ENCODE measurements at regions not wholly inside any gene's neighbourhood (a gene's known extent, or its start where the extent isn't known, plus 50 kb on each side); places are given as distances from the start of the nearest gene placed in this dataset.

DNA sequence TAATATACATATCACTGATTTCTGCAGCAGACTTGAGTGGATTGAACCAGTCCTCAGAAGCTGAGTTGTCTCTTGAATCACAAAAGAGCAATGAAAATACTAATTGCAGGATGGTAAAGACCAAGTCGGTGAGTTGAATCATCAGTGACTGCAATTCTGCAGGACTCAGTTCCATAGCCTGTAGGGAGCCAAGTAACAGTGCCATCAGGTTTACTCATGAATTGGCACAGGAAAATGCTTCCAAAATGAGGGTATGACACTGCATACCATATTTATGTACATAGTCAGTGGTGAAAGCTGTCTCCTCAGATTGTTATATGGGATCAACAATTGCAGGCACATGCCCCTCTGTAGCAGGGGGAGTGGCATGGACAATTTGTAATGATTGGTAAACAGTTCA lies 192.8 kb downstream of the CCNG2 start:
- SMC1A ChIA-PET (ENCODE audit: uncharacterized antibody, unreplicated experiment) = no interaction called here
- H2AFZ ChIP-seq (ENCODE audit: control insufficient read depth, low read depth, low read length) = no peak overlapping the region
- ATAC-seq = no peak

DNA sequence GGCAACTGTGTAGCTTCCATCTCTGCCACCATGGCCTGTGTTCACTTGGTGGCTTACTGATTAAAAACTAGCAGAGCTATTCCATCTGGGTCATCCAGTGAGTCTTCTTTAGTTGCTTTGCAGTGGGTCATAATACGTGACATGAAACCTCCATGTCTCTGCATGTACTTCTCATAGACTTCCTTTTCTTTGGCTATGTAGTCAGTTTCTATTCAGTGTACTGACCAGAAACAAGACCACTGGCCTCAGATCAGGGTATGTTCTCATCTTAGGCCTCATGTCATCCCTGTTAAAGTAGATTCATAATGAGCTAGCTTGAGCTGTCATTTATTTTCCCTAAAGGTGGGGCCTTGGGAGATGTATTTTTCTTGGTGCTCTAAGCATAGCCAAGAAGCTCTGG lies 195.2 kb downstream of the CCNG2 start:
- Histone ChIP-seq H4K20me1 (ENCODE audit: control insufficient read depth, insufficient read depth) (no peaks in the 10 kb centered on the region), H3K4me2 (ENCODE audit: control insufficient read depth, insufficient read depth) (no peak overlapping the region), H2AFZ (ENCODE audit: control insufficient read depth, low read depth, low read length) (no peak overlapping the region), H3K79me2 (ENCODE audit: control insufficient read depth, insufficient read depth, low read length) (no peaks in the 10 kb centered on the region), H3K27ac (ENCODE audit: control insufficient read depth, insufficient read depth) (no peak overlapping the region), H3K4me1 (ENCODE audit: control insufficient read depth, insufficient read depth, low read length) (no peaks in the 10 kb centered on the region; the same call in 1 of the 2 replicates), H3K27me3 (replicated peaks in 1 of 2; ENCODE audit: control insufficient read depth in 2 of 2, insufficient read depth in 2 of 2, low read length in 1 of 2) (no peaks in the 10 kb centered on the region), H3K9ac (ENCODE audit: control insufficient read depth, insufficient read depth, low read length) (no peak overlapping the region), H3K36me3 (ENCODE audit: control insufficient read depth in 2 of 2, insufficient read depth in 2 of 2, low read length in 1 of 2) (no peaks in the 10 kb centered on the region), H3K9me3 (replicated peaks; ENCODE audit: control insufficient read depth, insufficient read depth, low read length) (no peaks in the 10 kb centered on the region; the same call in 2 of the 3 replicates), H3K4me3 (no peak overlapping the region)
- RAD21 ChIA-PET (ENCODE audit: unreplicated experiment) = interaction anchor here (1.3 kb wide), 1 partner anchor 10 kb away, joined by 6 read pairs; no protein-coding TSS in a partner anchor
- in situ Hi-C loops (cut with MboI) = no loop called here
- no peak for DNase-seq (ENCODE audit: low read depth, low spot score)
- POLR2A ChIA-PET = no interaction called here
- no peak for FAIRE-seq
- no peak for ATAC-seq
- SMC1A ChIA-PET (ENCODE audit: uncharacterized antibody, unreplicated experiment) = interaction anchor here (0.6 kb wide), 1 partner anchor 293 kb away, joined by 3 read pairs; no protein-coding TSS in a partner anchor
- TF ChIP-seq MEF2A (IDR thresholded peaks at IDR 0.05; ENCODE audit: insufficient read depth, low read depth, low read length) (no peak), ATF7 (IDR thresholded peaks at IDR 0.05; ENCODE audit: low read depth) (no peak), RUNX3 (IDR thresholded peaks at IDR 0.05; ENCODE audit: low read length) (0 out of 2 replicates have a peak, but pooled peaks have one; percentile 11), RBBP5 (conservative IDR thresholded peaks at IDR 0.05) (no peak), SMARCA5 (IDR thresholded peaks at IDR 0.05) (no peak)
- TF ChIP-seq, protein P1, sequence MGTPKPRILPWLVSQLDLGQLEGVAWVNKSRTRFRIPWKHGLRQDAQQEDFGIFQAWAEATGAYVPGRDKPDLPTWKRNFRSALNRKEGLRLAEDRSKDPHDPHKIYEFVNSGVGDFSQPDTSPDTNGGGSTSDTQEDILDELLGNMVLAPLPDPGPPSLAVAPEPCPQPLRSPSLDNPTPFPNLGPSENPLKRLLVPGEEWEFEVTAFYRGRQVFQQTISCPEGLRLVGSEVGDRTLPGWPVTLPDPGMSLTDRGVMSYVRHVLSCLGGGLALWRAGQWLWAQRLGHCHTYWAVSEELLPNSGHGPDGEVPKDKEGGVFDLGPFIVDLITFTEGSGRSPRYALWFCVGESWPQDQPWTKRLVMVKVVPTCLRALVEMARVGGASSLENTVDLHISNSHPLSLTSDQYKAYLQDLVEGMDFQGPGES (IDR thresholded peaks at IDR 0.05) = no peak
- TF ChIP-seq, protein P2, sequence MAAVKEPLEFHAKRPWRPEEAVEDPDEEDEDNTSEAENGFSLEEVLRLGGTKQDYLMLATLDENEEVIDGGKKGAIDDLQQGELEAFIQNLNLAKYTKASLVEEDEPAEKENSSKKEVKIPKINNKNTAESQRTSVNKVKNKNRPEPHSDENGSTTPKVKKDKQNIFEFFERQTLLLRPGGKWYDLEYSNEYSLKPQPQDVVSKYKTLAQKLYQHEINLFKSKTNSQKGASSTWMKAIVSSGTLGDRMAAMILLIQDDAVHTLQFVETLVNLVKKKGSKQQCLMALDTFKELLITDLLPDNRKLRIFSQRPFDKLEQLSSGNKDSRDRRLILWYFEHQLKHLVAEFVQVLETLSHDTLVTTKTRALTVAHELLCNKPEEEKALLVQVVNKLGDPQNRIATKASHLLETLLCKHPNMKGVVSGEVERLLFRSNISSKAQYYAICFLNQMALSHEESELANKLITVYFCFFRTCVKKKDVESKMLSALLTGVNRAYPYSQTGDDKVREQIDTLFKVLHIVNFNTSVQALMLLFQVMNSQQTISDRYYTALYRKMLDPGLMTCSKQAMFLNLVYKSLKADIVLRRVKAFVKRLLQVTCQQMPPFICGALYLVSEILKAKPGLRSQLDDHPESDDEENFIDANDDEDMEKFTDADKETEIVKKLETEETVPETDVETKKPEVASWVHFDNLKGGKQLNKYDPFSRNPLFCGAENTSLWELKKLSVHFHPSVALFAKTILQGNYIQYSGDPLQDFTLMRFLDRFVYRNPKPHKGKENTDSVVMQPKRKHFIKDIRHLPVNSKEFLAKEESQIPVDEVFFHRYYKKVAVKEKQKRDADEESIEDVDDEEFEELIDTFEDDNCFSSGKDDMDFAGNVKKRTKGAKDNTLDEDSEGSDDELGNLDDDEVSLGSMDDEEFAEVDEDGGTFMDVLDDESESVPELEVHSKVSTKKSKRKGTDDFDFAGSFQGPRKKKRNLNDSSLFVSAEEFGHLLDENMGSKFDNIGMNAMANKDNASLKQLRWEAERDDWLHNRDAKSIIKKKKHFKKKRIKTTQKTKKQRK (IDR thresholded peaks at IDR 0.05; ENCODE audit: low read depth, low read length) = no peak
- intact Hi-C loops (cut with micrococcal nuclease; ENCODE audit: unreplicated experiment) = no loop called here
- WGBS (ENCODE audit: insufficient coverage, insufficient replicate concordance, low lambda C conversion rate, missing lambda C conversion rate) = 36% methylated on average over 1 of the region's 1 CpG
- BruUV-seq (replicated peaks) = no TSS peak
- CTCF ChIA-PET = interaction anchor here (0.8 to 4.1 kb wide), 8 partner anchors 9 to 267 kb away, joined by 3 to 13 read pairs (median 4); no protein-coding TSS in a partner anchor

More for the DNA sequence above, 192.8 kb downstream of the CCNG2 start:
- intact Hi-C loops (cut with micrococcal nuclease; ENCODE audit: unreplicated experiment) = no loop called here
- WGBS (ENCODE audit: insufficient coverage, insufficient replicate concordance, low lambda C conversion rate, missing lambda C conversion rate) = 62% methylated on average over 1 of the region's 1 CpG
- TF ChIP-seq NR2F1 (conservative IDR thresholded peaks at IDR 0.05) (no peak), POLR2A (IDR thresholded peaks at IDR 0.05; ENCODE audit: low read depth, low read length) (no peak), POLR2AphosphoS5 (IDR thresholded peaks at IDR 0.05; ENCODE audit: low read length) (no peak), ZNF274 (IDR thresholded peaks at IDR 0.05; ENCODE audit: insufficient read depth, insufficient read length) (no peak)
- no peaks in the 10 kb centered on the region for H3K36me3 ChIP-seq (ENCODE audit: control insufficient read depth in 2 of 2, insufficient read depth in 2 of 2, low read length in 1 of 2)
- BruUV-seq (replicated peaks) = no TSS peak
- no peaks in the 10 kb centered on the region for H3K27me3 ChIP-seq (replicated peaks in 1 of 2; ENCODE audit: control insufficient read depth in 2 of 2, insufficient read depth in 2 of 2, low read length in 1 of 2)
- in situ Hi-C loops (cut with MboI) = no loop called here
- no peaks in the 10 kb centered on the region; the same call in 2 of the 3 replicates for H3K9me3 ChIP-seq (replicated peaks; ENCODE audit: control insufficient read depth, insufficient read depth, low read length)
- no peak overlapping the region for H3K27ac ChIP-seq (ENCODE audit: control insufficient read depth, insufficient read depth)
- DNase-seq (ENCODE audit: low read depth, low spot score) (no peak), FAIRE-seq (no peak)
- H3K79me2 ChIP-seq (ENCODE audit: control insufficient read depth, insufficient read depth, low read length) = no peaks in the 10 kb centered on the region
- no peak overlapping the region for H3K4me2 ChIP-seq (ENCODE audit: control insufficient read depth, insufficient read depth)
- ChIA-PET POLR2A (no interaction called here), RAD21 (ENCODE audit: unreplicated experiment) (no interaction called here), CTCF (interaction anchor here (0.6 to 0.9 kb wide), 3 partner anchors 9 to 58 kb away, joined by 3 to 7 read pairs (median 3); no protein-coding TSS in a partner anchor)
- no peak overlapping the region for H3K9ac ChIP-seq (ENCODE audit: control insufficient read depth, insufficient read depth, low read length)
- no peak overlapping the region for H3K4me3 ChIP-seq
- no peaks in the 10 kb centered on the region for H4K20me1 ChIP-seq (ENCODE audit: control insufficient read depth, insufficient read depth)
- no peaks in the 10 kb centered on the region; the same call in 1 of the 2 replicates for H3K4me1 ChIP-seq (ENCODE audit: control insufficient read depth, insufficient read depth, low read length)

Data from GM12878 (cell line).